ENCODE measurements at regions not wholly inside any gene's neighbourhood (a gene's known extent, or its start where the extent isn't known, plus 50 kb on each side); places are given as distances from the start of the nearest gene placed in this dataset.

- H3K9me3 Mint-ChIP-seq (ENCODE audit: unreplicated experiment) = no peaks in the 10 kb centered on the region
- Histone ChIP-seq H3K27ac (ENCODE audit: low read depth, low read length) (no peak overlapping the region), H3K4me1 (ENCODE audit: insufficient read depth, low read length) (no peaks in the 10 kb centered on the region), H2AFZ (ENCODE audit: low read depth, low read length) (no peak overlapping the region), H3K79me2 (ENCODE audit: insufficient read depth, low read length) (no peaks in the 10 kb centered on the region), H3K4me2 (ENCODE audit: low read length) (no peak overlapping the region), H3K9ac (ENCODE audit: low read length) (no peak overlapping the region), H3K9me3 (ENCODE audit: insufficient read depth, low read depth, low read length) (no peaks in the 10 kb centered on the region), H3K27me3 (ENCODE audit: insufficient read depth, low read length) (no peaks in the 10 kb centered on the region), H4K20me1 (ENCODE audit: insufficient read depth, low read length) (no peaks in the 10 kb centered on the region), H3K4me3 (ENCODE audit: insufficient read depth, low read depth, low read length) (no peak overlapping the region), H3K36me3 (ENCODE audit: insufficient read depth, low read length) (no peaks in the 10 kb centered on the region)
- H3K4me3 Mint-ChIP-seq (ENCODE audit: unreplicated experiment) = no peak overlapping the region
- TF ChIP-seq EZH2 (IDR thresholded peaks at IDR 0.05; ENCODE audit: insufficient read depth, low read length) = no peak
- TF ChIP-seq CTCF (IDR thresholded peaks at IDR 0.05; ENCODE audit: insufficient read depth, low read depth, low read length) = no peak
- no peak overlapping the region for H3K27ac Mint-ChIP-seq (ENCODE audit: unreplicated experiment)
- no peaks in the 10 kb centered on the region for H3K36me3 Mint-ChIP-seq (ENCODE audit: low read depth, unreplicated experiment)
- peak; percentile 66 for FAIRE-seq
- H3K27me3 Mint-ChIP-seq (ENCODE audit: low read depth, unreplicated experiment) = no peaks in the 10 kb centered on the region
- no peaks in the 10 kb centered on the region for H3K4me1 Mint-ChIP-seq (ENCODE audit: low read depth, unreplicated experiment)
- no peak for DNase-seq (ENCODE audit: low read depth)
These were observed 128.0 kb downstream of the PRRX1 start for GRCh38 chr1:170791941-170792340.

DNA sequence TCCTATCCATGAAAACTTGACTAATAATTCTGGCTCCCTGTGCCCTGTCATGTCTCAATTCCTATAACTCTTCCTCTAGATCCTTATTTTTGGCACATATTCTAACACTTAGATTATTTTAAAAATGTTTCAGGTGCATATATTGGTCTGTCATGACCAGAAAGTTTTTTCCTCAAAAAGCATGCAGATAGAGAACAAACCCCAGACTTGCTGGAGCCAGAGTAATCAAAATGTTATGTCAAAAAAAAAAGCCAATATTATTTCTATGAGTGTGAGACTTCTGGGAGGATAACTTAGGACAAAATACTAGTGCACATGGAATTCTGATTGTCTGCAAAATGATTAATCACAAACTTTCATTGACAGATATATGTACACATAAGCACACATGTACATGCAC lies 135.1 kb upstream of the MROH9 start:
- no peak for FAIRE-seq
- no peaks in the 10 kb centered on the region for H3K9me3 ChIP-seq (ENCODE audit: insufficient read depth, low read depth, low read length)
- H3K4me1 ChIP-seq (ENCODE audit: insufficient read depth, low read length) = no peaks in the 10 kb centered on the region
- H3K27me3 Mint-ChIP-seq (ENCODE audit: low read depth, unreplicated experiment) = no peaks in the 10 kb centered on the region
- H3K9me3 Mint-ChIP-seq (ENCODE audit: unreplicated experiment) = no peaks in the 10 kb centered on the region
- no peak overlapping the region for H2AFZ ChIP-seq (ENCODE audit: low read depth, low read length)
- no peaks in the 10 kb centered on the region for H3K79me2 ChIP-seq (ENCODE audit: insufficient read depth, low read length)
- H3K36me3 ChIP-seq (ENCODE audit: insufficient read depth, low read length) = no peaks in the 10 kb centered on the region
- no peaks in the 10 kb centered on the region for H3K36me3 Mint-ChIP-seq (ENCODE audit: low read depth, unreplicated experiment)
- no peaks in the 10 kb centered on the region for H3K27me3 ChIP-seq (ENCODE audit: insufficient read depth, low read length)
- H3K4me1 Mint-ChIP-seq (ENCODE audit: low read depth, unreplicated experiment) = peaks cover 7% of the 10 kb centered on the region
- no peak overlapping the region for H3K27ac ChIP-seq (ENCODE audit: low read depth, low read length)
- no peak overlapping the region for H3K4me2 ChIP-seq (ENCODE audit: low read length)
- H3K4me3 Mint-ChIP-seq (ENCODE audit: unreplicated experiment) = no peak overlapping the region
- H3K4me3 ChIP-seq (ENCODE audit: insufficient read depth, low read depth, low read length) = no peak overlapping the region
- H4K20me1 ChIP-seq (ENCODE audit: insufficient read depth, low read length) = no peaks in the 10 kb centered on the region
- no peak for DNase-seq (ENCODE audit: low read depth)
- H3K9ac ChIP-seq (ENCODE audit: low read length) = no peak overlapping the region
- TF ChIP-seq EZH2 (IDR thresholded peaks at IDR 0.05; ENCODE audit: insufficient read depth, low read length) = no peak
- no peak for TF ChIP-seq CTCF (IDR thresholded peaks at IDR 0.05; ENCODE audit: insufficient read depth, low read depth, low read length)
- H3K27ac Mint-ChIP-seq (ENCODE audit: unreplicated experiment) = no peak overlapping the region

DNA sequence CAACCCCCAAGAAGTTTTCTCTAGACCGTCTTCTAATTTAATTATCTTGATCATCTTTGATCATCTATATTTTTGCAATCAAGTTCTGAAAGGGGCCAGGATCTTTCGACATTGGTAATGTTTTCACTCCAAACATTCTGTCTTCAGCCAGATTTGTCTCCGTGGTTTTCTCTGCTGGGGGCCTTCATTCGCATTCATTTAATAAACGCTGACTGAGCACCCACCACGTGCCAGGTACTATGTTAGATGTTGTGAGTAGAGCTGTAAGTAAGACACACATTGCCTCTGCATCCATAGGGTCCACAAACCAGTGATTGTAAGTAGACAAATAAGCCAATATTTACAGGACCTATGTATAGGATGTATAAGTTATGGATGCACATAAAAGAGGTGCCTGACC lies 134.5 kb upstream of the MROH9 start:
- no peaks in the 10 kb centered on the region for H4K20me1 ChIP-seq (ENCODE audit: insufficient read depth, low read length)
- DNase-seq (ENCODE audit: low read depth) (no peak), FAIRE-seq (no peak)
- no peak overlapping the region for H3K4me2 ChIP-seq (ENCODE audit: low read length)
- H3K27me3 Mint-ChIP-seq (ENCODE audit: low read depth, unreplicated experiment) = no peaks in the 10 kb centered on the region
- no peak overlapping the region for H2AFZ ChIP-seq (ENCODE audit: low read depth, low read length)
- no peak overlapping the region for H3K27ac Mint-ChIP-seq (ENCODE audit: unreplicated experiment)
- no peak for TF ChIP-seq CTCF (IDR thresholded peaks at IDR 0.05; ENCODE audit: insufficient read depth, low read depth, low read length)
- no peak for TF ChIP-seq EZH2 (IDR thresholded peaks at IDR 0.05; ENCODE audit: insufficient read depth, low read length)
- no peak overlapping the region for H3K4me3 Mint-ChIP-seq (ENCODE audit: unreplicated experiment)
- no peaks in the 10 kb centered on the region for H3K9me3 Mint-ChIP-seq (ENCODE audit: unreplicated experiment)
- H3K36me3 ChIP-seq (ENCODE audit: insufficient read depth, low read length) = no peaks in the 10 kb centered on the region
- peaks cover 8% of the 10 kb centered on the region for H3K4me1 Mint-ChIP-seq (ENCODE audit: low read depth, unreplicated experiment)
- no peak overlapping the region for H3K27ac ChIP-seq (ENCODE audit: low read depth, low read length)
- no peak overlapping the region for H3K4me3 ChIP-seq (ENCODE audit: insufficient read depth, low read depth, low read length)
- H3K79me2 ChIP-seq (ENCODE audit: insufficient read depth, low read length) = no peaks in the 10 kb centered on the region
- H3K36me3 Mint-ChIP-seq (ENCODE audit: low read depth, unreplicated experiment) = no peaks in the 10 kb centered on the region
- no peak overlapping the region for H3K9ac ChIP-seq (ENCODE audit: low read length)
- no peaks in the 10 kb centered on the region for H3K4me1 ChIP-seq (ENCODE audit: insufficient read depth, low read length)
- H3K9me3 ChIP-seq (ENCODE audit: insufficient read depth, low read depth, low read length) = no peaks in the 10 kb centered on the region
- H3K27me3 ChIP-seq (ENCODE audit: insufficient read depth, low read length) = no peaks in the 10 kb centered on the region

All from astrocyte (in vitro differentiated cells and primary cell).